Right lobe of liver (tissue), 4 donors: ENCODE measurements at regions not wholly inside any gene's neighbourhood (a gene's known extent, or its start where the extent isn't known, plus 50 kb on each side); places are given as distances from the start of the nearest gene placed in this dataset.

Experiments
- POLR2A ChIP-seq: fragments of 450-650 bp; IDR thresholded peaks from one replicate; pipeline ENCODE4 v1.6.1; 2017; ENCODE audit warnings: antibody characterized with exemption, mild to moderate bottlenecking
- TF ChIP-seq, protein P1 (sequence below), 4 donors: fragments of 200-600 bp in 3 of 4; fragments of 450-650 bp in 1 of 4; IDR thresholded peaks; one replicate each; pipeline versions ENCODE4 v1.5.1 to v1.8.0; 2016 to 2022; ENCODE audit warnings: antibody characterized with exemption in 4 of 4, mild to moderate bottlenecking in 2 of 4
- donor health status: DM: no; HTN: no; CAD: no.
- donor health status: DM: no; HTN: no; CAD: no.
- donor health status: DM: no; HTN: yes; CAD: no.

DNA sequence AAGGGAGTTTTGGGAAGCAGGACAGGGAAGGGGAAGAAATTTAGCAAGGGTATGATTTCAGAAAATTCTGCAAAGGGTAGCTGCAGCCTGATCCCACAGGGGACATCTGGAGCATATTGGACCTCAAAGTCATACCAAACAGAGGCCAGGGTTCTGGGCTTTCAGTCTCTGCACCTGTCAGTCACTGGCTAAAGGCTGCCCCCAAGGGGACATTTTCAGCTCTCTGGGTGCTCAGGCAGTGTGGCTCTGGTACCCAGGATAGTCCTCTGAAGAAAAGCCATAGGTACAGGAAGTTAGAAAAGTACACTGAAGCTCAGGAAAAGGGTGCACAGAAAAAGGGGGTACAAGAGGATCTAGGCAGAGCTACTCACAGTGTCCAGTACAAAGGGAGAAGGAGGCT lies 149.2 kb downstream of the INSIG2 start:
- TF ChIP-seq, protein P1, sequence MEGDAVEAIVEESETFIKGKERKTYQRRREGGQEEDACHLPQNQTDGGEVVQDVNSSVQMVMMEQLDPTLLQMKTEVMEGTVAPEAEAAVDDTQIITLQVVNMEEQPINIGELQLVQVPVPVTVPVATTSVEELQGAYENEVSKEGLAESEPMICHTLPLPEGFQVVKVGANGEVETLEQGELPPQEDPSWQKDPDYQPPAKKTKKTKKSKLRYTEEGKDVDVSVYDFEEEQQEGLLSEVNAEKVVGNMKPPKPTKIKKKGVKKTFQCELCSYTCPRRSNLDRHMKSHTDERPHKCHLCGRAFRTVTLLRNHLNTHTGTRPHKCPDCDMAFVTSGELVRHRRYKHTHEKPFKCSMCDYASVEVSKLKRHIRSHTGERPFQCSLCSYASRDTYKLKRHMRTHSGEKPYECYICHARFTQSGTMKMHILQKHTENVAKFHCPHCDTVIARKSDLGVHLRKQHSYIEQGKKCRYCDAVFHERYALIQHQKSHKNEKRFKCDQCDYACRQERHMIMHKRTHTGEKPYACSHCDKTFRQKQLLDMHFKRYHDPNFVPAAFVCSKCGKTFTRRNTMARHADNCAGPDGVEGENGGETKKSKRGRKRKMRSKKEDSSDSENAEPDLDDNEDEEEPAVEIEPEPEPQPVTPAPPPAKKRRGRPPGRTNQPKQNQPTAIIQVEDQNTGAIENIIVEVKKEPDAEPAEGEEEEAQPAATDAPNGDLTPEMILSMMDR (IDR thresholded peaks at IDR 0.05): no peak
- no peak for TF ChIP-seq POLR2A
